Spleen (tissue), 11 donors: ENCODE measurements at regions not wholly inside any gene's neighbourhood (a gene's known extent, or its start where the extent isn't known, plus 50 kb on each side); places are given as distances from the start of the nearest gene placed in this dataset.
"Not testable (repeated sequence)": the region's sequence is repeated elsewhere in the genome, so short reads cannot be mapped to it uniquely, and the experiment has no call there.

Experiments used
- DNase-seq: peaks from one replicate; pipeline ENCODE4 v3.0.0-alpha.2; 2020
- H3K27ac ChIP-seq, 8 donors: fragments of 200-600 bp; sonication (generic) in 7 of 8; 1 replicate in 4 of 8; 2 replicates in 4 of 8; pipeline versions ENCODE4 v1.5.0 to v1.8.0; 2016 to 2021; ENCODE audit warnings: inconsistent platforms in 4 of 8, mild to moderate bottlenecking in 4 of 8, moderate library complexity in 1 of 8
- H3K27me3 ChIP-seq, 7 donors: fragments of 200-600 bp; sonication (generic) in 6 of 7; replicated peaks in 1 of 7; 1 replicate in 4 of 7; 2 replicates in 3 of 7; pipeline versions ENCODE4 v1.5.0 to v1.8.0; 2016 to 2021; ENCODE audit warnings: inconsistent platforms in 3 of 7, mild to moderate bottlenecking in 1 of 7
- H3K36me3 ChIP-seq, 6 donors: fragments of 200-600 bp; sonication (generic) in 5 of 6; 1 replicate in 4 of 6; 2 replicates in 2 of 6; pipeline versions ENCODE4 v1.5.0 to v1.8.0; 2016 to 2021; ENCODE audit warnings: inconsistent platforms in 2 of 6
- H3K4me1 ChIP-seq, 6 donors: fragments of 200-600 bp; sonication (generic) in 5 of 6; 1 replicate in 3 of 6; 2 replicates in 3 of 6; pipeline versions ENCODE4 v1.5.0 to v1.8.0; 2016 to 2021; ENCODE audit warnings: inconsistent platforms in 3 of 6
- H3K4me3 ChIP-seq, 8 donors: fragments of 200-600 bp; sonication (generic) in 7 of 8; 1 replicate in 4 of 8; 2 replicates in 4 of 8; pipeline versions ENCODE4 v1.5.0 to v1.8.0; 2016 to 2021; ENCODE audit warnings: inconsistent platforms in 4 of 8, mild to moderate bottlenecking in 4 of 8, moderate library complexity in 2 of 8
- H3K9me3 ChIP-seq, 8 donors: fragments of 200-600 bp; sonication (generic) in 7 of 8; 1 replicate in 4 of 8; 2 replicates in 4 of 8; pipeline versions ENCODE4 v1.5.0 to v1.8.0; 2016 to 2021; ENCODE audit warnings: inconsistent platforms in 4 of 8
- POLR2A ChIP-seq, 3 donors: fragments of 450-650 bp; IDR thresholded peaks; one replicate each; pipeline ENCODE4 v1.5.1; 2017; ENCODE audit warnings: antibody characterized with exemption in 3 of 3, mild to moderate bottlenecking in 1 of 3
- POLR2AphosphoS5 ChIP-seq, 3 donors: sonication (generic); formaldehyde crosslinking; IDR thresholded peaks; one replicate each; pipeline ENCODE4 v1.5.1; 2017; ENCODE audit warnings: antibody characterized with exemption in 3 of 3
- WGBS, 5 donors: extraction: QIAGEN DNeasy Blood & Tissue Kit in 3 of 5; methylation state at CpG; one replicate each; pipeline versions ENCODE4 v1.1.5 to v1.1.7; 2013 to 2018; 5-methylcytosine and 5-hydroxymethylcytosine counted together
- intact Hi-C: fragments of 100-400 bp; cut with DNase I; formaldehyde crosslinking; loops from one replicate; pipeline ENCODE4 v1.15.0; 2023; ENCODE audit warnings: low total_unique reads
- TF ChIP-seq, protein P1 (sequence below), 11 experiments: fragments of 200-600 bp in 7 of 11; fragments of 450-650 bp in 4 of 11; sonication (generic) in 4 of 11; IDR thresholded peaks in 8 of 11; conservative IDR thresholded peaks in 3 of 11; 1 replicate in 7 of 11; 2 replicates in 4 of 11; pipeline versions ENCODE4 v1.4.0 to v1.8.0; 2016 to 2021; ENCODE audit warnings: antibody characterized with exemption in 11 of 11, inconsistent platforms in 4 of 11, mild to moderate bottlenecking in 1 of 11
- donor health status: healthy with polysubstance abuse.
- donor health status: DM: no; HTN: no; CAD: no; lungs with moderate emphysema.
- donor health status: DM: no; HTN: no; CAD: no.
- donor health status: Bipolar disorder and iron deficiency.
- donor health status: healthy.
- donor health status: DM: no; HTN: no; CAD: no.
- donor health status: DM: yes; HTN: yes; CAD: no.

DNA sequence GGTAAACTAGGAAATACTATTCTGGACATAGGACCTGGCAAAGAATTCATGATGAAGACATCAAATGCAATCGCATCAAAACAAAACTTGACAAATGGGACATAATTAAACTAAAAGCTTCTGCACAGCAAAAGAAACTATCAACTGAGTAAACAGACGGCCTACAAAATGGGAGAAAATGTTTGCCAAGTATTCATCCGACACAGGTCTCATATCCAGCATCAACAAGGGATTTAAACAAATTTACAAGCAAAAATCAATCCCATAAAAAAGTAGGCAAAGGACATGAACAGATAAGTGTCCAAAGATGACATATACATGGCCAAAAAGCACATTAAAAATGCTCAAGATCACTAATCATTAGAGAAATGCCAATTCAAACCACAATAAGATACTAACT is 1088.9 kb downstream of the NAALADL2 start:
- Histone ChIP-seq H3K4me3 (no peak overlapping the region), H3K9me3 (peaks cover 0 to 39% (median 31%) of the 10 kb centered on the region in 8 donors), H3K27me3 (no peaks in the 10 kb centered on the region), H3K36me3 (no peaks in the 10 kb centered on the region), H3K27ac (no peak overlapping the region), H3K4me1 (no peaks in the 10 kb centered on the region)
- intact Hi-C loops, result no loop called here
- DNase-seq, result no peak
- WGBS, 5 donors, result 83 to 91% (median 89%) methylated on average over 3 of the region's 3 CpGs
- no peak for TF ChIP-seq POLR2AphosphoS5 (IDR thresholded peaks at IDR 0.05)
- no peak for TF ChIP-seq POLR2A (IDR thresholded peaks at IDR 0.05)
- TF ChIP-seq, protein P1, sequence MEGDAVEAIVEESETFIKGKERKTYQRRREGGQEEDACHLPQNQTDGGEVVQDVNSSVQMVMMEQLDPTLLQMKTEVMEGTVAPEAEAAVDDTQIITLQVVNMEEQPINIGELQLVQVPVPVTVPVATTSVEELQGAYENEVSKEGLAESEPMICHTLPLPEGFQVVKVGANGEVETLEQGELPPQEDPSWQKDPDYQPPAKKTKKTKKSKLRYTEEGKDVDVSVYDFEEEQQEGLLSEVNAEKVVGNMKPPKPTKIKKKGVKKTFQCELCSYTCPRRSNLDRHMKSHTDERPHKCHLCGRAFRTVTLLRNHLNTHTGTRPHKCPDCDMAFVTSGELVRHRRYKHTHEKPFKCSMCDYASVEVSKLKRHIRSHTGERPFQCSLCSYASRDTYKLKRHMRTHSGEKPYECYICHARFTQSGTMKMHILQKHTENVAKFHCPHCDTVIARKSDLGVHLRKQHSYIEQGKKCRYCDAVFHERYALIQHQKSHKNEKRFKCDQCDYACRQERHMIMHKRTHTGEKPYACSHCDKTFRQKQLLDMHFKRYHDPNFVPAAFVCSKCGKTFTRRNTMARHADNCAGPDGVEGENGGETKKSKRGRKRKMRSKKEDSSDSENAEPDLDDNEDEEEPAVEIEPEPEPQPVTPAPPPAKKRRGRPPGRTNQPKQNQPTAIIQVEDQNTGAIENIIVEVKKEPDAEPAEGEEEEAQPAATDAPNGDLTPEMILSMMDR (IDR thresholded peaks at IDR 0.05 in 8 of 11, conservative IDR thresholded peaks at IDR 0.05 in 3 of 11), result no peak

DNA sequence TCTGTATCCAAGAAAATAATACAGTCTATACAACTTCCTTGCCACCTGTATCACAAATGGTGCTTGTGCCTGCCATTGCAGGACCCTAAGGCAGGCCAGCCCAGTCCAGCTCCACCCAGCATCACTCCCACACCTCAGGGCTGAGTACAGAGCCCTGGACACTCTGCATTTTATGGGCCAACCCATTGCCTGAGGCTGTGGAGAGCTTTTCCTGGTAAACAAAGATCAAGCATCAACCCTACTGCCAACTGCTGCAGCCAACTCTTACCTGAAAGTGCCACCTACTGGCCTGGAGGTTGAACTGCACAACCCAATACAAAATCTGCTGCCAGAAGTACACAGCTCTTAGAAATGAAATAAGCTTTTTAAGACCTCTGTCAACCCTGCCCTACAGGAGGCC is 1082.2 kb downstream of the NAALADL2 start:
- Histone ChIP-seq H3K9me3 (peaks cover 0 to 85% (median 60%) of the 10 kb centered on the region in 8 donors), H3K4me3 (no peak overlapping the region), H3K27ac (no peak overlapping the region), H3K27me3 (no peaks in the 10 kb centered on the region), H3K36me3 (no peaks in the 10 kb centered on the region), H3K4me1 (no peaks in the 10 kb centered on the region)
- intact Hi-C loops, result no loop called here
- DNase-seq, result no peak
- TF ChIP-seq, protein P1 (IDR thresholded peaks at IDR 0.05 in 8 of 11, conservative IDR thresholded peaks at IDR 0.05 in 3 of 11), result peak in 1 of 11 experiments; percentile 15
- no peak for TF ChIP-seq POLR2A (IDR thresholded peaks at IDR 0.05)
- TF ChIP-seq POLR2AphosphoS5 (IDR thresholded peaks at IDR 0.05), result no peak

DNA sequence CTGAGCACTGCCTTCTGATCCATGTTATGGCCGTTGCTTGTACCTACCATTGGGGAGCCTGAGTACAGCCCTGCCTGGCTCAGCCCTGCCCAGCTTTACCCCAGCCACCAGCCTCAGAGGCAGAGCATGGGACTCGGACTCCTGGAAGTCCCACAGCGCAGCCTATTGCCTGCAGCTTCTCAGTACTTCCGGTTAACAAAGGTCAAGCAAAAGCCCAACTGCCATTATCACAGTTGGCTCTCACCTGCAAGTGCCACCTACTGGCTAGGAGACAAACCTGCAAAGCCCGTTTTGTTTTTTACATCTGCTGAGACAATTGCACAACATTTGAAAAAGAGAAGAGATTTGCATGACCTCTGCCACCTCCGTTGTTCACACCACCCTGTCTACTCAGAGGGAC is 1081.7 kb downstream of the NAALADL2 start:
- Histone ChIP-seq H3K4me1 (no peaks in the 10 kb centered on the region), H3K4me3 (no peak overlapping the region), H3K27ac (no peak overlapping the region), H3K9me3 (peaks cover 0 to 85% (median 61%) of the 10 kb centered on the region in 8 donors), H3K36me3 (no peaks in the 10 kb centered on the region), H3K27me3 (no peaks in the 10 kb centered on the region)
- TF ChIP-seq, protein P1 (IDR thresholded peaks at IDR 0.05 in 8 of 11, conservative IDR thresholded peaks at IDR 0.05 in 3 of 11), result no peak
- TF ChIP-seq POLR2A (IDR thresholded peaks at IDR 0.05), result no peak
- TF ChIP-seq POLR2AphosphoS5 (IDR thresholded peaks at IDR 0.05), result no peak
- intact Hi-C loops, result no loop called here
- WGBS, 5 donors, result 79 to 88% (median 86%) methylated on average over 6 of the region's 6 CpGs
- peak; percentile 50 for DNase-seq

DNA sequence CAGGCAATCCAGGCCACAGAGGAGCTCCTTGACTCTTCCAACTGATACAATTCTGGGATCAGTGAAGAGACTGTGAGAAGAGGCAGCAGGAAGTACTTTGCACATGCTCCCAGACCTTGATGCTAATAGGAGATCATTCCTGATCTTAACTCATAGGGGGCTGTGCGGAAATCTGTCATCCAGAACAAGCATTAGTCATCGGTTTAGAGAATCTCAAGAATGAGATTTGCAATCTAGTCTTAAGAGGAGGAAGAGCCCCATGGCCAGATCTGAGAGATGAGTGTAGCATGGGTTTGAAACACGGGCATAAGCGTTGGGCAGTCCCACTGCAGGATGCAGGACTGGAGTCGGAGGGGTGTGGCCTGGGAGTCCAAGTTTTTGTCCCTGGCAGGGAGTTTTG is 1081.1 kb downstream of the NAALADL2 start:
- H3K36me3 ChIP-seq, result no peaks in the 10 kb centered on the region
- DNase-seq, result no peak
- H3K27ac ChIP-seq, result no peak overlapping the region
- WGBS, 5 donors, result 77 to 95% (median 92%) methylated on average over 5 of the region's 5 CpGs
- intact Hi-C loops, result no loop called here
- H3K27me3 ChIP-seq, result no peaks in the 10 kb centered on the region
- peaks cover 0 to 85% (median 61%) of the 10 kb centered on the region in 8 donors for H3K9me3 ChIP-seq
- H3K4me3 ChIP-seq, result no peak overlapping the region
- no peaks in the 10 kb centered on the region for H3K4me1 ChIP-seq
- TF ChIP-seq POLR2A (IDR thresholded peaks at IDR 0.05), result no peak
- no peak for TF ChIP-seq POLR2AphosphoS5 (IDR thresholded peaks at IDR 0.05)
- TF ChIP-seq, protein P1 (IDR thresholded peaks at IDR 0.05 in 8 of 11, conservative IDR thresholded peaks at IDR 0.05 in 3 of 11), result no peak

DNA sequence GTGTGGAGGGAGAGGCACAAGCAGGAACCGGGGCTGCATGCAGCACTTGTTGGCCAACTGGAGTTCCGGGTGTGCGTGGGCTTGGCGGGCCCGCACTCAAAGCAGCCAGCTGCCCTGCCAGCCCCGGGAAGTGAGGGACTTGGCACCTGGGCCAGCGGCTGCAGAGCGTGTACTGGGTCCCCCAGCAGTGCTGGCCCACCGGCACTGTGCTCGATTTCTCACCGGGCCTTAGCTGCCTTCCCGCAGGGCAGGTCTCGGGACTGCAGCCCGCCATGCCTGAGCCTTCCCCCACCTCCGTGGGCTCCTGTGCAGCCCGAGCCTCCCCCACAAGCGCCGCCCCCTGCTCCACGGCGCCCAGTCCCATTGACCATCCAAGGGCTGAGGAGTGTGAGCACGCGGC is 1078.2 kb downstream of the NAALADL2 start:
- peaks cover 0 to 75% (median 47%) of the 10 kb centered on the region in 8 donors for H3K9me3 ChIP-seq
- intact Hi-C loops, H3K27ac ChIP-seq, H3K27me3 ChIP-seq, H3K4me3 ChIP-seq, H3K4me1 ChIP-seq, H3K36me3 ChIP-seq: not testable (repeated sequence)
- WGBS, 5 donors, result 76 to 95% (median 91%) methylated on average over 10 to 22 of the region's 22 CpGs
- DNase-seq, result peak; percentile 63
